ENCODE measurements at regions not wholly inside any gene's neighbourhood (a gene's known extent, or its start where the extent isn't known, plus 50 kb on each side); places are given as distances from the start of the nearest gene placed in this dataset.
"Not testable (repeated sequence)": the region's sequence is repeated elsewhere in the genome, so short reads cannot be mapped to it uniquely, and the experiment has no call there.

DNA sequence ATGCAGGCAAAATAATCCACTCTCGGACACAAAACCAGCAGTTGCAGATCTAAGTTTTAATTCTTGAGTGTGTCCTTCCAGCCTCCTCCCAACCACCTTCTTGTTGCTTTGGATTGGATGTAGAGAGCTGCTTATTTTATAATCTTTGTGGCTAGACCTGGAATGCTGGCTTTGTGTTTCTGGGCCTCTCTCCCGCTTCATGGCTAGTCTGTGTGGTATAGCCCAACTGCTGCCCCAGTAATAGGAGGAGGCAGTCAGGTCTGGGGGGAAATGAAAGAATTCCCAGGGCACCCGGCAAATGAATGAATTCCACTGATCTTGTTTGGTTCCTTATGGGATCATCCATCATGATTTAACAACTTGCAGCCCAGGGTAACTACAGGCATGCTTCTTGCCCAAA, 170.8 kb downstream of the NPIPA7 start:
- in situ Hi-C loops (cut with HindIII; ENCODE audit: low sequenced_read_pairs); DNase-seq (ENCODE audit: low read depth, low spot score): not testable (repeated sequence)

DNA sequence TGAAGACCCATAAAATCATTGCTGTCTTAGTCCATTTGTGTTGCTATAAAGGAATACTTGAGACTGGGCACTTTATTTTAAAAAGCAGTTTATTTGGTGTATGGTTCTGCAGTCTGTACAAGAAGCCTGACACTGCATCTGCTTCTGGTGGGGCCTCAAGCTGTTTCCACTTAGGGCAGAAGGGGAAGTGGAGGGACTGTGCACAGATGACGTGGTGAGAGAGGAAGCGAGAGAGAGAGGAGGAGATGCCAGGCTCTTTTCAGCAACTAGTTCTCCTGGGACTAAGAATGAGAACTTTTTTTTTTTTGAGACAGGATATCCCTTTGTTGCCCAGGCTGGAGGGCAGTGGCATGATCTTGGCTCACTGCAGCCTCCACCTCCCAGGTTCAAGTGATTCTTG, 171.9 kb downstream of the NPIPA7 start:
- in situ Hi-C loops (cut with HindIII; ENCODE audit: low sequenced_read_pairs); DNase-seq (ENCODE audit: low read depth, low spot score); H3K4me3 ChIP-seq (ENCODE audit: low read depth, low read length): not testable (repeated sequence)

More for the DNA sequence above, 170.8 kb downstream of the NPIPA7 start:
- not testable (repeated sequence) for H3K4me3 ChIP-seq (ENCODE audit: low read depth, low read length)

DNA sequence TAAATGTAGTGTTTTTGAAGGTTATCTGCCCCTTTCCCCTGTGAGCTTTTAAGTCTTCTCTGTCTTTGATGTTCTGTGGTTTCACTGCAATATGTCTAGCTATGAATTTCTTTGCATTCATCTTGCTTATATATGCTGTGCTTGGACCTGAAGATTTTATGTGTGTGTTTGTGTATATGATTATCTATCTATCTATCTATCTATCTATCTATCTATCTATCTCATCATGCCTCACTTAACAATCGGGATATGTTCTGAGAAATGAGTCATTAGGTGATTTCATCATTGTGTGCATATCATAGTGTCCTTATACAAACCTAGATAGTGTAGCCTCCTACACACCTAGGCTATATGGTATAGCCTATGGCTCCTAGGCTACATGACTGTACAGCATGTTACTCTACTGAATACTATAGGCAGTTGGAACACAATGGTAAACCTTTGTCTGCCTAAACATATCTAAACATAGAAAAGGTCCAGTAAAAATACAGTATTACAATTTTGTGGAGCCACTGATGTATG, 173.9 kb downstream of the NPIPA7 start:
- DNase-seq (ENCODE audit: low read depth, low spot score); H3K4me3 ChIP-seq (ENCODE audit: low read depth, low read length); in situ Hi-C loops (cut with HindIII; ENCODE audit: low sequenced_read_pairs): not testable (repeated sequence)

DNA sequence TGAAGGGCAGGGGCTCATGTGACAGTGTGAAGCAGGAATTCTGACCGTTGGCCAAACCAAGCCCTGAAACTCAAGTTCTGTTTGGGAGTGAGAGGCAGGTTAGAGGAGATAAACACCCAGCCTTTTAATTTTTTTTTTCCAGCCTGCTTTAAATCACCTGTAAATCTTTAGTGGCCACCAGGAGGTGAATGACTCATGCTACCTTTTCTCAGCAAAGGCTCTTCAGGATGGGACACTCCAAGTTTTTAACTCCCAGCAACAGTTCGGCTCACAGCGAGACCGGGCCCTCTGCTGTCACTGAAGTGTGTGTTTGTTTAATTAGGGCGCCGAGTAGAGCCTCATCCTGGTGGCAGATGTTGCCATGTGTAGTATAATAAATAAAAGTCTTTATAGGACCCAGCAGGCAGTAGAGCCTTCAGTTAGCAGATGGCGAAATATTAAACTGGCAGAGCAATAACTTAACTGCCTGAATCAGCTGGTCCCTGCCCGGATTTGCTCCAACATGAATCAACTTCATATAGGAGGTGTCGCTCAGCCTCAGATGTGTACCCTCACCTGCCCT, 180.3 kb downstream of the NPIPA7 start:
- H3K4me3 ChIP-seq (ENCODE audit: low read depth, low read length); DNase-seq (ENCODE audit: low read depth, low spot score); in situ Hi-C loops (cut with HindIII; ENCODE audit: low sequenced_read_pairs): not testable (repeated sequence)

DNA sequence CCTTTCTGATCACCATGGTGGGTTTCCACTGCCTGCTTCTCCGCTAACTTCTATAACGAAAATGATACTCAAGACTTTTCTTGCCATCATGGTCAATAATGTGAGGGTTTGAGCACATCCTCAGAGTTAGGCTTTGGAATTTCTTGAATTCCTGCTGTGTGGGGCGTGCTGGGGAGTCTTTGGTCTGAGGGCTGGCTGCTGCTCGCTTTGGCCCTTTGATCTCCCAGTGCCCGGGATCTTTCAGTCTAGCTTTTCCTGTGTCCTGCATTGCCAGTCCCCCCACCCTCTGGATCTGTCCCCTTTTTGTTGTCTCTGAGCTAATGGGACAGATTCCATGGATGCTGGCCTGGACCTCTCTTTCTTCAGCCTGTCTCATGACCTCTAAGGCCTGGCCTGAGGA, 182.6 kb downstream of the NPIPA7 start:
- DNase-seq (ENCODE audit: low read depth, low spot score); H3K4me3 ChIP-seq (ENCODE audit: low read depth, low read length); in situ Hi-C loops (cut with HindIII; ENCODE audit: low sequenced_read_pairs): not testable (repeated sequence)

DNA sequence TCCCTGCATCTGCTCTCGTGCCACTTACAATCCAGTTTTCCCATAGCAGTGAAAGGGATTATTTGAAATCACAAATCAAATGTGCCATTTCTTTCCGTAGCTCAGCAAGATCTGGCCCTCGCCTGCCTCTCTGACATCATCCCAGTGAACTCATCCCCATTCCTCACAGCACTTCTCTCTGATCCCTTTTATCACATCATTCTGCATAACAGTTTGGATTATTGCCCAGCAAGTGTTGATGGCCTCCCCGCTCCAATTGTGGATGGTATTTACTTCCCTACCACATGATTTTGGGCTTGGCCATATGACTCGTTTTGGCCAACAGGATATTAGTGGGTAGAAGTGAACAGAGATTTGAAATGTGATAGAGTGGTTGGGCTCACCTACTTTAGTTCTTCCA, 185.0 kb downstream of the NPIPA7 start:
- in situ Hi-C loops (cut with HindIII; ENCODE audit: low sequenced_read_pairs); H3K4me3 ChIP-seq (ENCODE audit: low read depth, low read length); DNase-seq (ENCODE audit: low read depth, low spot score): not testable (repeated sequence)

DNA sequence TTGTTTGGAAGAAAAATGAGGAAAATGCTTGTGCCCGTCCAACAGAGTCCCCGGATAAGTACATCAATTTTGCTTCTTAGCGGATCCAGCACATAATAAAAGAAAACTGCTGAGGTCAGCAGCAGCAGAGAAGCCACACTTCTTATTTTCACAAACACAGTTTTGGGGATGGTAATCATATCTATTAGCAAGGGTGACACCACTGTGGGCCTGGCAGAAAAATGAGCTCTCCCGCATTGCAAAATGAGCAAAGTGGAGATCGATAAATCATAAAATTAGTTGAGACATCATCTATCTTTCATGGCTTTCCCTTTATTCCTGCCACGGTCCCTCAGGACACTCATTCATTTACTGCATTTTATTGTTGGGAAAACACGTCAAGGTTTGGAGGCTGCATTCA, 186.4 kb downstream of the NPIPA7 start:
- in situ Hi-C loops (cut with HindIII; ENCODE audit: low sequenced_read_pairs); DNase-seq (ENCODE audit: low read depth, low spot score); H3K4me3 ChIP-seq (ENCODE audit: low read depth, low read length): not testable (repeated sequence)

DNA sequence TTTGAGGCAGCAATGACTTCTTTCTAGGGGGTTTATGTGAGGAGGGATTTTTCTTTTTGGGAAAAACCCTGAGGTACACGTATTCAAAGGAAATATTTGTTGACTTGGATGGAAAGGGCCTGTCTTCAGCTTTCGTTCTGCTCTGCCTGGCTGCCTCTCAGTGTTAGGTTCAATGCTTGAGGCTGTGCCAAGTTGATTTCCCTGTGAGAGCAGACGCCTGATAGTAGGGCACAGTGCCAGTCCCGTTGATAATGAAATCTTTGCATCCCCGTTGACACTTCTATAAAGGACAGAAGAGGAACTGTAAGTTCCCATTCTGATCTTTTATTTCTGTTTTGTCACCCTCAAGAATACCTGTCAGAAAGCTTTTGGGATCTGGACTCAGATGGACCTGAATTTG, 191.1 kb downstream of the NPIPA7 start:
- in situ Hi-C loops (cut with HindIII; ENCODE audit: low sequenced_read_pairs); DNase-seq (ENCODE audit: low read depth, low spot score); H3K4me3 ChIP-seq (ENCODE audit: low read depth, low read length): not testable (repeated sequence)

DNA sequence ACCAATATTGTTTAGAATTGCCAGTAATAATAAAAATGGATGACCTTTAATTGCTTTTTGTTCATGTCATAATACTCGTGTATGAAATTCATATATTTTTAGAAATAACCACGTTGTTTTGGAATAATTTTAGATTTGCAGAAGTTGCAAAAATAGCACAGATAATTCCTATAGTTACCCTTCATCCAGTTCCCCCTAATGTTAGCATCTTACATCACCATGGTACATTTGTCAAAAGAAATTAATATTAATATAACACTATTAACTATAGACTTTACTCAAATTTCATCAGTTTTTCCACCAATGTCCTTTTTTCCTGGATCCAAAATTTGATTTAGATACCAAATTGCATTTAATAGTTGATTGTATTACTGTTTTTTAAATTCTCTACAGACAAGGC, 191.9 kb downstream of the NPIPA7 start:
- H3K4me3 ChIP-seq (ENCODE audit: low read depth, low read length); DNase-seq (ENCODE audit: low read depth, low spot score); in situ Hi-C loops (cut with HindIII; ENCODE audit: low sequenced_read_pairs): not testable (repeated sequence)

DNA sequence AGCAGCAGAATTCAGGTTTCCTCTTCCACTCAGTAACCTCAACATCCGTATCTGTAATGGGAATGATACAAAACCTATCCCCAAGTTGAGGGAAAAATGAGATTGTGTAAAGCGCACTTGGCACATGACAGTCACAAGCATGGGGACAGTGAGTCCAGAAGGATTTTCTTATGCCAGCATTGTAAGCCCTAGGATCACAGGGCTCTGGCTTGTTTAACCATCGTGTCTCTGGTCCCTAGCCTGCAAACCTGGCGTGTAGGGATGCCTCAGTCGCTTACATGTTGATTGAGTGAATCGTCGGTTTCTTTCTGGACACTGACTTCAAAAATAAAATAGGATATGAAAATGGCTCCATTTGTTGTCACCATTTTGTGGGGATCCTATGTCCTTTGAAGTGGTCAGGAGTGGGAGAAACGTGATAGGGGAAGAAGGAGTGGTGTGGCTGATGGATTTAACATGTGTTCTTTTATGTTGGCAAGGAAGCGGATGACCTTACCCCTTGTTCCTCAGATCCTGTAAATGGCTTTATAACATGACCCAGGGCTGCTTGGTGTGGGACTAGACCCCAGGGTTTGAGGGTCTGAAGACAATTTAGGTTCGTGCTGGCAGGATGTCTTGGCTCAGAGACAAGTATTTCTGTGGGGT, 193.3 kb downstream of the NPIPA7 start:
- DNase-seq (ENCODE audit: low read depth, low spot score); in situ Hi-C loops (cut with HindIII; ENCODE audit: low sequenced_read_pairs); H3K4me3 ChIP-seq (ENCODE audit: low read depth, low read length): not testable (repeated sequence)

DNA sequence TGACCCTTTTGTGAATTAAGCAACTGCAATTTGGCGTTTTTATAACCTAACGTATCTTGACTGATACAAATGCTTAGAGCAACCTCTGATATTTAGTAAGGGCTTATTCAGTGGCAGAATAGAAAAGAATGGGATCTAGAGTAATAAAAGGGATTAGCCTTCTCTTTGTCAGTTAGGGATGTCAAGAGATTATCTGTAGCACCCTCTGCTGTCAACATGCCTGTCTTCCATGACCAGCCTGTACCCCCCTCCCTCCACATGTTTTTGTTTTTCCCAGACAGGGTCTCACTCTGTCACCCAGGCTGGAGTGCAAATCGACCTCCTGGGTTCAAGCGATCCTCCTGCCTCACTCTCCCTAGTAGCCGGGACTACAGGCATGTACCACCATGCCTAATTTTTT, 198.1 kb downstream of the NPIPA7 start:
- in situ Hi-C loops (cut with HindIII; ENCODE audit: low sequenced_read_pairs); DNase-seq (ENCODE audit: low read depth, low spot score): not testable (repeated sequence)

DNA sequence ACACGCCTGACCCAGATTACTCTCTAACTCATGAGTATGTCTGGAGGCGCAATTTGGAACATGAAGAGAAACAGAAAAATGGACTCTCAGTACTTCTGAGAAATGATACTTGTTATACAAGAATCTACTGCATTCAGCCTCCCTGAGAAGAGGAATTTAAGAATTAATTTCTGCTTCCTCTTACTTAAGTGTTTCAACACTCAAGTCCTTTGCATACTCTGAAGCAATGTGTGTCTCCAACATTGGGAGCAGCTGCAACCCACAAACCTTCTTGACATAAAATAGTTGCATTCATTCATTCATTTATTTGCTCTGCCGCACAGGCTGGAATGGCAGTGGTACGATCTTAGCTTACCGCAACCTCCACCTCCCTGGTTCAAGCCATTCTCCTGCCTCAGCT, 199.8 kb downstream of the NPIPA7 start:
- no peak overlapping the region for H3K4me3 ChIP-seq (ENCODE audit: low read depth, low read length)
- in situ Hi-C loops (cut with HindIII; ENCODE audit: low sequenced_read_pairs): no loop called here
- TF ChIP-seq, protein P1, sequence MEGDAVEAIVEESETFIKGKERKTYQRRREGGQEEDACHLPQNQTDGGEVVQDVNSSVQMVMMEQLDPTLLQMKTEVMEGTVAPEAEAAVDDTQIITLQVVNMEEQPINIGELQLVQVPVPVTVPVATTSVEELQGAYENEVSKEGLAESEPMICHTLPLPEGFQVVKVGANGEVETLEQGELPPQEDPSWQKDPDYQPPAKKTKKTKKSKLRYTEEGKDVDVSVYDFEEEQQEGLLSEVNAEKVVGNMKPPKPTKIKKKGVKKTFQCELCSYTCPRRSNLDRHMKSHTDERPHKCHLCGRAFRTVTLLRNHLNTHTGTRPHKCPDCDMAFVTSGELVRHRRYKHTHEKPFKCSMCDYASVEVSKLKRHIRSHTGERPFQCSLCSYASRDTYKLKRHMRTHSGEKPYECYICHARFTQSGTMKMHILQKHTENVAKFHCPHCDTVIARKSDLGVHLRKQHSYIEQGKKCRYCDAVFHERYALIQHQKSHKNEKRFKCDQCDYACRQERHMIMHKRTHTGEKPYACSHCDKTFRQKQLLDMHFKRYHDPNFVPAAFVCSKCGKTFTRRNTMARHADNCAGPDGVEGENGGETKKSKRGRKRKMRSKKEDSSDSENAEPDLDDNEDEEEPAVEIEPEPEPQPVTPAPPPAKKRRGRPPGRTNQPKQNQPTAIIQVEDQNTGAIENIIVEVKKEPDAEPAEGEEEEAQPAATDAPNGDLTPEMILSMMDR (IDR thresholded peaks at IDR 0.05; ENCODE audit: low read depth, low read length): no peak
- DNase-seq (ENCODE audit: low read depth, low spot score): no peak

More for the DNA sequence above, 198.1 kb downstream of the NPIPA7 start:
- not testable (repeated sequence) for H3K4me3 ChIP-seq (ENCODE audit: low read depth, low read length)

DNA sequence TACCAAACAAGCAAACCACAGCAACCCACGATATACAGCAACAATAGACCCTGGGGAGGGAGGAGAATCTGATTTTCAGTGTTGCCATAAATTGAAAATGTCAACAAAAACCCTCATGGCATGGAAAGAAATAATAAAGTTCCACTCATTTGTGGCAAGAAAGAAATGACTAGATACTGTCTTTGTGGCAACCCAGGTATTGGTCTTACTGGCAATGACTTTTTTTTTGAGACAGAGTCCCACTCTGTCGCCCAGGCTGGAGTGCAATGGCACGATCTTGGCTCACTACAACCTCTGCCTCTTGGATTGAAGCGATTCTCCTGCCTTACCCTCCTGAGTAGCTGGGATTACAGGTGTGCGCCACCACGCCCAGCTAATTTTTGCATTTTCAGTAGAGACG, 204.0 kb downstream of the NPIPA7 start:
- in situ Hi-C loops (cut with HindIII; ENCODE audit: low sequenced_read_pairs); DNase-seq (ENCODE audit: low read depth, low spot score); H3K4me3 ChIP-seq (ENCODE audit: low read depth, low read length): not testable (repeated sequence)

DNA sequence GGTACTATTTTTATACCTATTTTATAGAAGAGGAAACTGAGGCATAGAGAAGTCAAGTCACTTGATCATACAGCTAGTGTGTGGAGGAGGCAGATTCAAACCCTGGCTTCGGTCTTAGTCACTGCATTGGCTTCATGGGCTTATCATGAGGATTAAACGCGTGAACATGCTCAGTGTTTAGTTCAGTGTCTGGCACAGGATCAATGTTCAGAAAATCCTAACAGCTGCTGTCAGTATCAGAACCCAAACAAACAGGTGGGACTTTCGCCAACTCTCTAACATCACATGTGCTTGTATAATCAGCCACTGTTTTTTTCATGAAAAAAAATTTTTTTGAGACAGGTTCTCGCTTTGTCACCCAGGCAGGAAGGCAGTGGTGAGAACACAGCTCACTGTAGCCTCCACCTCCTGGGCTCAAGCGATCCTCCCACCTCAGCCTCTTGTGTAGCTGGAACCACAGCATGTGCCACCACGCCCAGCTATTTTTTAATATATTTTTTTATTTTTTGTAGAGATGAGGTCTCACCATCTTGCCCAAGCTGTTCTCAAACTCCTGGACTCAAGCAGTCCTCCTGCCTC, 207.2 kb downstream of the NPIPA7 start:
- in situ Hi-C loops (cut with HindIII; ENCODE audit: low sequenced_read_pairs); DNase-seq (ENCODE audit: low read depth, low spot score); H3K4me3 ChIP-seq (ENCODE audit: low read depth, low read length): not testable (repeated sequence)

DNA sequence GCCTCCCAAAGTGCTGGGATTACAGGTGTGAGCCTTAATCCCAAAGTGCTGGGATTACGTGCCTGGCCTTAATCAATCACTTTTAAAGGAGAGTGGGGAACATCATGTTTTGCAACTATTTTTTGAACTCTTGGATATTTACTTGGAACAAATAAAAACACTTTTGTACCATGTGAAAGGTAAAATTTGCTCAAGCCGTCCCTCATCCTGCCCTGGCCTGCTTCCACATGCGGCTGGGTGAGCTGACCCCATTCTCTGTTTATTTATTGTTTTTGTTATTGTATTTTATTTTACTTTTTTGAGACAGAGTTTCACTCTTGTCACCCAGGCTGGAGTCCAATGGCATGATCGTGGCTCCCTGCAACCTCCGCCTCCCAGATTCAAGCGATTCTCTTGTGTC, 208.0 kb downstream of the NPIPA7 start:
- in situ Hi-C loops (cut with HindIII; ENCODE audit: low sequenced_read_pairs); H3K4me3 ChIP-seq (ENCODE audit: low read depth, low read length); DNase-seq (ENCODE audit: low read depth, low spot score): not testable (repeated sequence)

DNA sequence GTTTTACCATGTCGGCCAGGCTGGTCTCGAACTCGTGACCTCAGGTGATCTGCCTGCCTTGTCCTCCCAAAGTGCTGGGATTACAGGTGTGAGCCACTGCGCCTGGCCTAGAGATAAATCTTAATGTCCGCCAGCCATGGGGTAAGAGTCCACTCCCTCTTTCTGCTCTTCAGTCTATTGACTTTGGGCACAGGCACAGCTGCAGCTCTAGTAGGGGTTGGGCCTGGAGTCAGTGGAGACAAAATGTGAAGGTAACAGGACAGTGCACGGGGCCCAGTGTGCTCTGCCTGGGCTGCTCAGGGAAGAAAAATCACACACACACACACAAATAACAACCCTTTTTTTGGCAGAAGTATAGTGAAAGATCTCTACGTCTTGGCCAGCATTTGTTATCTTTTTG, 209.5 kb downstream of the NPIPA7 start:
- DNase-seq (ENCODE audit: low read depth, low spot score); H3K4me3 ChIP-seq (ENCODE audit: low read depth, low read length); in situ Hi-C loops (cut with HindIII; ENCODE audit: low sequenced_read_pairs): not testable (repeated sequence)

All from astrocyte of the spinal cord (primary cell).